ENCODE measurements at regions not wholly inside any gene's neighbourhood (a gene's known extent, or its start where the extent isn't known, plus 50 kb on each side); places are given as distances from the start of the nearest gene placed in this dataset.
"Not testable (repeated sequence)": the region's sequence is repeated elsewhere in the genome, so short reads cannot be mapped to it uniquely, and the experiment has no call there.

- DNase-seq (ENCODE audit: low read depth), result no peak
These were observed 70.0 kb downstream of the LMO4 start for GRCh38 chr1:87398641-87399040.

GRCh38 chr1:87399264-87399663 lies 70.6 kb downstream of the LMO4 start:
- no peak for DNase-seq (ENCODE audit: low read depth)

GRCh38 chr1:87399701-87400100 lies 71.0 kb downstream of the LMO4 start:
- no peak for DNase-seq (ENCODE audit: low read depth)

GRCh38 chr1:87400813-87401212 lies 72.1 kb downstream of the LMO4 start:
- DNase-seq (ENCODE audit: low read depth), result no peak

GRCh38 chr1:87402241-87403002 lies 73.7 kb downstream of the LMO4 start:
- DNase-seq (ENCODE audit: low read depth), result no peak

- DNase-seq (ENCODE audit: low read depth), result no peak
These were observed 74.6 kb downstream of the LMO4 start for GRCh38 chr1:87403061-87403820.

GRCh38 chr1:87404296-87404695 lies 75.6 kb downstream of the LMO4 start:
- no peak for DNase-seq (ENCODE audit: low read depth)

GRCh38 chr1:87408665-87409248 lies 80.1 kb downstream of the LMO4 start:
- DNase-seq (ENCODE audit: low read depth), result no peak

GRCh38 chr1:87410776-87411480 lies 82.2 kb downstream of the LMO4 start:
- DNase-seq (ENCODE audit: low read depth), result no peak

GRCh38 chr1:87413846-87414245 lies 85.2 kb downstream of the LMO4 start:
- DNase-seq (ENCODE audit: low read depth), result not testable (repeated sequence)

GRCh38 chr1:87418048-87418447 lies 89.4 kb downstream of the LMO4 start:
- DNase-seq (ENCODE audit: low read depth), result no peak

- no peak for DNase-seq (ENCODE audit: low read depth)
These were observed 93.1 kb downstream of the LMO4 start for GRCh38 chr1:87421809-87422208.

- DNase-seq (ENCODE audit: low read depth), result no peak
These were observed 95.9 kb downstream of the LMO4 start for GRCh38 chr1:87424541-87424940.

GRCh38 chr1:87426463-87427249 lies 98.0 kb downstream of the LMO4 start:
- DNase-seq (ENCODE audit: low read depth), result no peak

GRCh38 chr1:87428367-87428766 lies 99.7 kb downstream of the LMO4 start:
- no peak for DNase-seq (ENCODE audit: low read depth)

GRCh38 chr1:87428883-87429282 lies 100.2 kb downstream of the LMO4 start:
- no peak for DNase-seq (ENCODE audit: low read depth)

GRCh38 chr1:87432685-87433084 lies 104.0 kb downstream of the LMO4 start:
- DNase-seq (ENCODE audit: low read depth), result no peak

- not testable (repeated sequence) for DNase-seq (ENCODE audit: low read depth)
These were observed 104.4 kb downstream of the LMO4 start for GRCh38 chr1:87433101-87433500.

GRCh38 chr1:87435484-87435883 lies 106.8 kb downstream of the LMO4 start:
- no peak for DNase-seq (ENCODE audit: low read depth)

GRCh38 chr1:87436115-87436514 lies 107.4 kb downstream of the LMO4 start:
- not testable (repeated sequence) for DNase-seq (ENCODE audit: low read depth)

- DNase-seq (ENCODE audit: low read depth), result no peak
These were observed 107.9 kb downstream of the LMO4 start for GRCh38 chr1:87436534-87436933.
